Spleen (tissue), 11 donors: ENCODE measurements at regions not wholly inside any gene's neighbourhood (a gene's known extent, or its start where the extent isn't known, plus 50 kb on each side); places are given as distances from the start of the nearest gene placed in this dataset.

Experiments used
- DNase-seq: peaks from one replicate; pipeline ENCODE4 v3.0.0-alpha.2; 2020
- H3K27ac ChIP-seq, 8 donors: fragments of 200-600 bp; sonication (generic) in 7 of 8; 1 replicate in 4 of 8; 2 replicates in 4 of 8; pipeline versions ENCODE4 v1.5.0 to v1.8.0; 2016 to 2021; ENCODE audit warnings: inconsistent platforms in 4 of 8, mild to moderate bottlenecking in 4 of 8, moderate library complexity in 1 of 8
- H3K27me3 ChIP-seq, 7 donors: fragments of 200-600 bp; sonication (generic) in 6 of 7; replicated peaks in 1 of 7; 1 replicate in 4 of 7; 2 replicates in 3 of 7; pipeline versions ENCODE4 v1.5.0 to v1.8.0; 2016 to 2021; ENCODE audit warnings: inconsistent platforms in 3 of 7, mild to moderate bottlenecking in 1 of 7
- H3K36me3 ChIP-seq, 6 donors: fragments of 200-600 bp; sonication (generic) in 5 of 6; 1 replicate in 4 of 6; 2 replicates in 2 of 6; pipeline versions ENCODE4 v1.5.0 to v1.8.0; 2016 to 2021; ENCODE audit warnings: inconsistent platforms in 2 of 6
- H3K4me1 ChIP-seq, 6 donors: fragments of 200-600 bp; sonication (generic) in 5 of 6; 1 replicate in 3 of 6; 2 replicates in 3 of 6; pipeline versions ENCODE4 v1.5.0 to v1.8.0; 2016 to 2021; ENCODE audit warnings: inconsistent platforms in 3 of 6
- H3K4me3 ChIP-seq, 8 donors: fragments of 200-600 bp; sonication (generic) in 7 of 8; 1 replicate in 4 of 8; 2 replicates in 4 of 8; pipeline versions ENCODE4 v1.5.0 to v1.8.0; 2016 to 2021; ENCODE audit warnings: inconsistent platforms in 4 of 8, mild to moderate bottlenecking in 4 of 8, moderate library complexity in 2 of 8
- H3K9me3 ChIP-seq, 8 donors: fragments of 200-600 bp; sonication (generic) in 7 of 8; 1 replicate in 4 of 8; 2 replicates in 4 of 8; pipeline versions ENCODE4 v1.5.0 to v1.8.0; 2016 to 2021; ENCODE audit warnings: inconsistent platforms in 4 of 8
- CTCF ChIP-seq, 11 experiments: fragments of 200-600 bp in 7 of 11; fragments of 450-650 bp in 4 of 11; sonication (generic) in 4 of 11; IDR thresholded peaks in 8 of 11; conservative IDR thresholded peaks in 3 of 11; 1 replicate in 7 of 11; 2 replicates in 4 of 11; pipeline versions ENCODE4 v1.4.0 to v1.8.0; 2016 to 2021; ENCODE audit warnings: antibody characterized with exemption in 11 of 11, inconsistent platforms in 4 of 11, mild to moderate bottlenecking in 1 of 11
- POLR2A ChIP-seq, 3 donors: fragments of 450-650 bp; IDR thresholded peaks; one replicate each; pipeline ENCODE4 v1.5.1; 2017; ENCODE audit warnings: antibody characterized with exemption in 3 of 3, mild to moderate bottlenecking in 1 of 3
- POLR2AphosphoS5 ChIP-seq, 3 donors: sonication (generic); formaldehyde crosslinking; IDR thresholded peaks; one replicate each; pipeline ENCODE4 v1.5.1; 2017; ENCODE audit warnings: antibody characterized with exemption in 3 of 3
- WGBS, 5 donors: extraction: QIAGEN DNeasy Blood & Tissue Kit in 3 of 5; methylation state at CpG; one replicate each; pipeline versions ENCODE4 v1.1.5 to v1.1.7; 2013 to 2018; 5-methylcytosine and 5-hydroxymethylcytosine counted together
- intact Hi-C: fragments of 100-400 bp; cut with DNase I; formaldehyde crosslinking; loops from one replicate; pipeline ENCODE4 v1.15.0; 2023; ENCODE audit warnings: low total_unique reads
- donor health status: healthy with polysubstance abuse.
- donor health status: DM: no; HTN: no; CAD: no; lungs with moderate emphysema.
- donor health status: DM: no; HTN: no; CAD: no.
- donor health status: Bipolar disorder and iron deficiency.
- donor health status: healthy.
- donor health status: DM: no; HTN: no; CAD: no.
- donor health status: DM: yes; HTN: yes; CAD: no.

DNA sequence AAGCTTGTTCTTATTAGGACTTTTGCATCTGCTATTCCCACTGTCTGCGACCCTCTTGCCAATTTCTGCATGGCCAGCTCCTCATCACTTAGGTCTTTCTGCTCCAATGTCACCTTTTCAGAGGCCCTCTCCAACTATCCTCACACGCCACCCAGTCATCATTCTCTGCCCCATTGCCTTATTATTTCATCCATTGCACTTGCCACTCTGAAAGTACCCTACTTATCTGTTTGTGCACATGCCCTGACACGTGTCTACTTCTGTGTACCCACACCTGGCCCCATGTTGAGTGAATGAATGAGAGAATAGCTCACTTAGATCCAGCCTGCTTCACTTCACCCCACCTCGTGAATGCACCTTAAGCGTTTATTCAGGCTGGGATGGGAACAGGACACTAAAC lies 218.7 kb upstream of the TBX3 start:
- no peak overlapping the region for H3K27ac ChIP-seq
- H3K27me3 ChIP-seq, result no peaks in the 10 kb centered on the region
- no peak for TF ChIP-seq POLR2A (IDR thresholded peaks at IDR 0.05)
- TF ChIP-seq POLR2AphosphoS5 (IDR thresholded peaks at IDR 0.05), result no peak
- TF ChIP-seq CTCF (IDR thresholded peaks at IDR 0.05 in 8 of 11, conservative IDR thresholded peaks at IDR 0.05 in 3 of 11), result no peak
- no peak for DNase-seq
- H3K9me3 ChIP-seq, result peaks cover 0 to 18% (median 0%) of the 10 kb centered on the region in 8 donors
- no peaks in the 10 kb centered on the region for H3K4me1 ChIP-seq
- no peaks in the 10 kb centered on the region for H3K36me3 ChIP-seq
- intact Hi-C loops, result no loop called here
- no peak overlapping the region for H3K4me3 ChIP-seq
- 75 to 83% (median 80%) methylated on average over 5 of the region's 5 CpGs for WGBS, 5 donors

GRCh38 chr12:114901316-114901715 lies 217.3 kb upstream of the TBX3 start:
- no peak for DNase-seq
- 71 to 77% (median 77%) methylated on average over 4 of the region's 4 CpGs for WGBS, 5 donors
- intact Hi-C loops, result no loop called here
- no peak overlapping the region for H3K4me3 ChIP-seq
- no peaks in the 10 kb centered on the region for H3K4me1 ChIP-seq
- H3K36me3 ChIP-seq, result no peaks in the 10 kb centered on the region
- no peak overlapping the region for H3K27ac ChIP-seq
- no peaks in the 10 kb centered on the region for H3K27me3 ChIP-seq
- TF ChIP-seq CTCF (IDR thresholded peaks at IDR 0.05 in 8 of 11, conservative IDR thresholded peaks at IDR 0.05 in 3 of 11) (no peak), POLR2A (IDR thresholded peaks at IDR 0.05) (no peak), POLR2AphosphoS5 (IDR thresholded peaks at IDR 0.05) (no peak)
- H3K9me3 ChIP-seq, result peaks cover 0 to 18% (median 0%) of the 10 kb centered on the region in 8 donors

- TF ChIP-seq POLR2AphosphoS5 (IDR thresholded peaks at IDR 0.05), result no peak
- TF ChIP-seq POLR2A (IDR thresholded peaks at IDR 0.05), result no peak
- no peak for TF ChIP-seq CTCF (IDR thresholded peaks at IDR 0.05 in 8 of 11, conservative IDR thresholded peaks at IDR 0.05 in 3 of 11)
- DNase-seq, result no peak
- peaks cover 0 to 2% (median 0%) of the 10 kb centered on the region in 8 donors for H3K9me3 ChIP-seq
- H3K4me3 ChIP-seq, result no peak overlapping the region
- no peak overlapping the region for H3K27ac ChIP-seq
- 81 to 90% (median 88%) methylated on average over 2 of the region's 2 CpGs for WGBS, 5 donors
- no peaks in the 10 kb centered on the region for H3K4me1 ChIP-seq
- H3K36me3 ChIP-seq, result no peaks in the 10 kb centered on the region
- intact Hi-C loops, result no loop called here
- H3K27me3 ChIP-seq, result no peaks in the 10 kb centered on the region
These were observed 214.2 kb upstream of the TBX3 start for GRCh38 chr12:114898159-114898558.

DNA sequence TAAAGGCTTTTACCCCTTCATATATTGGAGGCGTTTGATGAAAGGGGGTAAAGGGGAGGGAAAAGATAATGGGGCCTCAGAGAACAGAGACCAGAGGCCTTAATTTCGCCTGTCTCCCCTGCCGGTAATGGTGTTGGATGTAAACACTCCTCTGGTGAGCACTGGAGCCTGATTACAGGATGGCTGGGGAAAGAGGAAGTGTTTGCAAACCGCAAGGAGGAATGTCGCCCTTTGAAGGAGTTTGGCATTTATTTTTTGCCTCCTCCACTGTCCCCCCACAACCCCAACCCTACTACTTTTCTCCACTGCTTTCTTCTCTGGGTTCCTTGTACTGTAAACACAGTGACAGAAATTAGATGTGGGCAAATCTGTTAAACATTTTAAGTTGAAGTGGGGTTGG lies 211.9 kb upstream of the TBX3 start:
- 21 to 44% (median 26%) methylated on average over 5 of the region's 5 CpGs for WGBS, 5 donors
- intact Hi-C loops, result no loop called here
- Histone ChIP-seq H3K27me3 (no peaks in the 10 kb centered on the region), H3K9me3 (no peaks in the 10 kb centered on the region), H3K27ac (no peak overlapping the region), H3K4me3 (no peak overlapping the region), H3K4me1 (no peaks in the 10 kb centered on the region), H3K36me3 (no peaks in the 10 kb centered on the region)
- no peak for DNase-seq
- TF ChIP-seq POLR2AphosphoS5 (IDR thresholded peaks at IDR 0.05), result no peak
- TF ChIP-seq CTCF (IDR thresholded peaks at IDR 0.05 in 8 of 11, conservative IDR thresholded peaks at IDR 0.05 in 3 of 11), result no peak
- no peak for TF ChIP-seq POLR2A (IDR thresholded peaks at IDR 0.05)
